Thoracic aorta (tissue), 2 donors: ENCODE measurements at regions not wholly inside any gene's neighbourhood (a gene's known extent, or its start where the extent isn't known, plus 50 kb on each side); places are given as distances from the start of the nearest gene placed in this dataset.

ENCODE experiments used
- ATAC-seq: fragments of 150-250 bp; one replicate; pipeline ENCODE4 v1.8.0; 2017; ENCODE audit warnings: low read depth; ENCODE audit not compliant: insufficient number of reproducible peaks, low FRiP score
- DNase-seq: peaks from one replicate; pipeline ENCODE4 v3.0.0-alpha.2; 2020; ENCODE audit warnings: low spot score
- H3K27ac ChIP-seq, 2 donors: fragments of 200-600 bp; sonication (generic); 1 replicate in 1 of 2; 2 replicates in 1 of 2; pipeline ENCODE4 v1.5.1; 2016; ENCODE audit warnings: mild to moderate bottlenecking in 2 of 2, moderate library complexity in 2 of 2
- H3K27me3 ChIP-seq: fragments of 200-600 bp; sonication (generic); replicated peaks from 2 replicates; pipeline ENCODE4 v1.6.0; 2016; ENCODE audit warnings: mild to moderate bottlenecking; ENCODE audit not compliant: insufficient read depth
- H3K36me3 ChIP-seq: fragments of 200-600 bp; sonication (generic); one replicate; pipeline ENCODE4 v1.5.1; 2016
- H3K4me1 ChIP-seq, 2 donors: fragments of 200-600 bp; sonication (generic); 1 replicate in 1 of 2; 2 replicates in 1 of 2; pipeline versions ENCODE4 v1.5.1 to v1.6.0; 2016; ENCODE audit warnings: low read depth in 2 of 2, mild to moderate bottlenecking in 1 of 2; ENCODE audit not compliant: control insufficient read depth in 1 of 2
- H3K4me3 ChIP-seq: fragments of 200-600 bp; sonication (generic); 2 replicates; pipeline ENCODE4 v1.5.1; 2016; ENCODE audit warnings: mild to moderate bottlenecking
- H3K9me3 ChIP-seq: fragments of 200-600 bp; sonication (generic); 2 replicates; pipeline ENCODE4 v1.5.1; 2016
- CTCF ChIP-seq: fragments of 200-600 bp; sonication (generic); IDR thresholded peaks from one replicate; pipeline ENCODE4 v1.5.1; 2019; ENCODE audit warnings: antibody characterized with exemption

- DNase-seq (no peak), ATAC-seq (no peak)
- Histone ChIP-seq H3K27ac (no peak overlapping the region), H3K9me3 (no peaks in the 10 kb centered on the region), H3K36me3 (no peaks in the 10 kb centered on the region), H3K4me3 (no peak overlapping the region), H3K27me3 (no peaks in the 10 kb centered on the region), H3K4me1 (no peaks in the 10 kb centered on the region)
- TF ChIP-seq CTCF: no peak
Observed at GRCh38 chr7:132678656-132679055, 102.4 kb upstream of the PLXNA4 start.

GRCh38 chr7:132677918-132678317 lies 101.6 kb upstream of the PLXNA4 start:
- DNase-seq (no peak), ATAC-seq (no peak)
- H3K27me3 ChIP-seq: no peaks in the 10 kb centered on the region
- no peak overlapping the region for H3K4me3 ChIP-seq
- no peak for TF ChIP-seq CTCF
- no peaks in the 10 kb centered on the region for H3K4me1 ChIP-seq
- H3K27ac ChIP-seq: no peak overlapping the region
- no peaks in the 10 kb centered on the region for H3K36me3 ChIP-seq
- H3K9me3 ChIP-seq: no peaks in the 10 kb centered on the region

DNA sequence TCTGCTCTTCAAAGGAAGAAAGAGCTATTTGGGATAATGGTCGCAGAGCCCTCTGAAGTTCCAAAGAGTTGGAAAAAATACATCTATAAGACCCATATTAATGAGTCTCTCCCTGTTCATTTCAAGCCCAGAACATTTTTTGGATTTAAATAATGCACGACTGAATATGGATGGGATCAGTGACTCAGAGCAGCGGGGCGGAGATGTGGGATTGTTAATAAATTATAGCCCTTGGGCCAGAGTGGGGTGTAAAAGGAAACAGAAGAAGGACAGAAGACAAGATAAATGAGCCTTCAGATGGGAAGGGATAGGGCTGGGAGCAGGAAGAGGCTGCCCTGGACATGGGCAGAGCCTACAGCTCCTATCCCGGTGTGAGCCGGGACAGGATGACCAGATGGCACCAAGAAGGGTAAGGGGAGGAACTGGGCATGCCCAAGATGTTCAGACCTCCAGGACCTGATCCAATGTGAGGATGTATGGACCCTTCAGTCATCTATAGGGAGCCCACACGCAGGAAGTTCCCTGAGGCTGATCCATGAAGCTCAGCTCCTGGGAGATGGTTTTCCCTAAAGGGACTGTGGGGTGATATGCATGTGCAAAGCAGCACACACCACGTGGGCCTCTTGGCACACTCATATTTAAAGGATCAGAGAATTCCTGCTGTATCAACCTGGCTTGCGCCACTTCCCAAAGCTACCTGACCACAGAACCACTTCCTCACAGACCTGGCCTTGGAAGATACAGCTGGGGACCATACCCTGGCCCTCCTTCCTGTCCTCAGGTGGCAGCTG lies 96.1 kb upstream of the PLXNA4 start:
- H3K4me3 ChIP-seq: no peak overlapping the region
- H3K36me3 ChIP-seq: no peaks in the 10 kb centered on the region
- no peaks in the 10 kb centered on the region for H3K4me1 ChIP-seq
- H3K27ac ChIP-seq: no peak overlapping the region
- TF ChIP-seq CTCF: no peak
- no peaks in the 10 kb centered on the region for H3K27me3 ChIP-seq
- no peaks in the 10 kb centered on the region for H3K9me3 ChIP-seq
- no peak for ATAC-seq
- DNase-seq: no peak

DNA sequence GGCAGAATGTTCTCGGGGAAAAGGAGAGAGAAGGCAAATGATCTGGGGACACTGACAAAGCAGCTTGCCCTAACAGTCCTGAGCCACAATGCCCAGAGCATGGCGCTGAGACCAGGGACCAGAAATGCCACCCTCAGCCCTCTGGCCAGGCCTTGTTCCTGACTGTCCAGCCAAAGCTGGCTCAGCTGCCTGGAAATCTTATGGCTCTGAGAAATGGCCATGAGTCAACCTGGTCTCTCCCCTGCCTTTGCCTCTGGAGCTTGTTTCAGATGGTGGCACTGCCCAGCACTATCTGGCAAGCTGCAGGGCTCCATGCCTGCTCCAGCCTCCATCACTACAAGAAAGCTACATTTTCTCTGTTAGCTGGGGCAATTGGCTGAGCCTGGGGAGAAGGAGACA lies 90.5 kb upstream of the PLXNA4 start:
- H3K9me3 ChIP-seq: no peaks in the 10 kb centered on the region
- H3K27ac ChIP-seq: no peak overlapping the region
- DNase-seq: no peak
- H3K36me3 ChIP-seq: no peaks in the 10 kb centered on the region
- H3K4me1 ChIP-seq: no peaks in the 10 kb centered on the region
- no peak for ATAC-seq
- H3K4me3 ChIP-seq: no peak overlapping the region
- H3K27me3 ChIP-seq: no peaks in the 10 kb centered on the region
- TF ChIP-seq CTCF: no peak

DNA sequence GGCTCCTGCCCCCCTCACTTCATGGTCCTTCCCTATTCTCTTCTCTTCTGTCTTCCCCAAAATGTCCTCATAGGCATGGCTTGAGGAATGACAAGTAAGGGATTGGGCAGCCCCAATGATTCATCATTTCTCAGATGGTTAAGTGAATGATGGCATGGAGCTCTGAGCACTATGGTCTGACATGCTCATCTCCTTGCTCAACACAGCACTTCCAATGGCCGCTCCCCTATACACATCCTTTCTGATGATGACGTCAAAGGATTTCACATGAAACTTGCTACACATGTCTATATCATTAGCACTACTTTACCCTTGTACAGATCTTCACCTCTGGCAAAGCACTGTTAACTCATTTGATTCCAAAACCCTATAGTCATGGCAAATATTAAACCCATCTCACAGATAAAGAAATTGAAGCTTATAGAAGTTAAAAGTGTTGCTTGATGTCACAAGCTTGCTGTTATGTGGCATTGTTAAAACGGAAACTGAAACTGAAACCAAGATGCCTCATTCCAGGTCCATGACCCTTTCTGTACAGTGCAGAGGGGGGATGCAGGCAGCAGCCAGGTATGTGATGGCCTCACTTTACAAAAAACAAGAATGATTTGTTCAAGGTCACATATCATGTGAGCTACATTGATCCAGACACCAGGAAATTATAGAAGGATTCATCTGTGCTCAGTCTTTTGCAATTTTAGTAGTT lies 90.0 kb upstream of the PLXNA4 start:
- no peak for TF ChIP-seq CTCF
- Histone ChIP-seq H3K27me3 (no peaks in the 10 kb centered on the region), H3K36me3 (no peaks in the 10 kb centered on the region), H3K9me3 (no peaks in the 10 kb centered on the region), H3K4me1 (no peaks in the 10 kb centered on the region), H3K27ac (no peak overlapping the region), H3K4me3 (no peak overlapping the region)
- ATAC-seq (no peak), DNase-seq (no peak)
